ENCODE measurements at regions not wholly inside any gene's neighbourhood (a gene's known extent, or its start where the extent isn't known, plus 50 kb on each side); places are given as distances from the start of the nearest gene placed in this dataset.

GRCh38 chr10:91007655-91008054, 86.8 kb upstream of the ANKRD1 start:
- no peak for TF ChIP-seq POLR2A (IDR thresholded peaks at IDR 0.05; ENCODE audit: low read length)
- no peak for TF ChIP-seq GATA1 (IDR thresholded peaks at IDR 0.05; ENCODE audit: low read depth, low read length)

Data from erythroblast (primary cell).